ENCODE measurements at regions not wholly inside any gene's neighbourhood (a gene's known extent, or its start where the extent isn't known, plus 50 kb on each side); places are given as distances from the start of the nearest gene placed in this dataset.

- TF ChIP-seq, protein P1, sequence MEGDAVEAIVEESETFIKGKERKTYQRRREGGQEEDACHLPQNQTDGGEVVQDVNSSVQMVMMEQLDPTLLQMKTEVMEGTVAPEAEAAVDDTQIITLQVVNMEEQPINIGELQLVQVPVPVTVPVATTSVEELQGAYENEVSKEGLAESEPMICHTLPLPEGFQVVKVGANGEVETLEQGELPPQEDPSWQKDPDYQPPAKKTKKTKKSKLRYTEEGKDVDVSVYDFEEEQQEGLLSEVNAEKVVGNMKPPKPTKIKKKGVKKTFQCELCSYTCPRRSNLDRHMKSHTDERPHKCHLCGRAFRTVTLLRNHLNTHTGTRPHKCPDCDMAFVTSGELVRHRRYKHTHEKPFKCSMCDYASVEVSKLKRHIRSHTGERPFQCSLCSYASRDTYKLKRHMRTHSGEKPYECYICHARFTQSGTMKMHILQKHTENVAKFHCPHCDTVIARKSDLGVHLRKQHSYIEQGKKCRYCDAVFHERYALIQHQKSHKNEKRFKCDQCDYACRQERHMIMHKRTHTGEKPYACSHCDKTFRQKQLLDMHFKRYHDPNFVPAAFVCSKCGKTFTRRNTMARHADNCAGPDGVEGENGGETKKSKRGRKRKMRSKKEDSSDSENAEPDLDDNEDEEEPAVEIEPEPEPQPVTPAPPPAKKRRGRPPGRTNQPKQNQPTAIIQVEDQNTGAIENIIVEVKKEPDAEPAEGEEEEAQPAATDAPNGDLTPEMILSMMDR (conservative IDR thresholded peaks at IDR 0.05), result no peak
- no peak for TF ChIP-seq ZFX (IDR thresholded peaks at IDR 0.05)
Measured at GRCh38 chr12:46111715-46112114, 121.3 kb upstream of the SCAF11 start.

All from C4-2B (cell line).